Activated CD8-positive, alpha-beta memory T cell treated with anti-CD3 and anti-CD28 coated beads, Interleukin-2, amount 50 U/mL, for 24 hours (primary cell): ENCODE measurements at regions not wholly inside any gene's neighbourhood (a gene's known extent, or its start where the extent isn't known, plus 50 kb on each side); places are given as distances from the start of the nearest gene placed in this dataset.
A peak's percentile ranks its signal among the peaks of the same experiment; 100 is the strongest.
"Not testable (repeated sequence)": the region's sequence is repeated elsewhere in the genome, so short reads cannot be mapped to it uniquely, and the experiment has no call there.

Source experiments
- DNase-seq: peaks from one replicate; pipeline ENCODE4 v3.0.0-alpha.2; 2020; ENCODE audit errors: extremely low read depth

DNA sequence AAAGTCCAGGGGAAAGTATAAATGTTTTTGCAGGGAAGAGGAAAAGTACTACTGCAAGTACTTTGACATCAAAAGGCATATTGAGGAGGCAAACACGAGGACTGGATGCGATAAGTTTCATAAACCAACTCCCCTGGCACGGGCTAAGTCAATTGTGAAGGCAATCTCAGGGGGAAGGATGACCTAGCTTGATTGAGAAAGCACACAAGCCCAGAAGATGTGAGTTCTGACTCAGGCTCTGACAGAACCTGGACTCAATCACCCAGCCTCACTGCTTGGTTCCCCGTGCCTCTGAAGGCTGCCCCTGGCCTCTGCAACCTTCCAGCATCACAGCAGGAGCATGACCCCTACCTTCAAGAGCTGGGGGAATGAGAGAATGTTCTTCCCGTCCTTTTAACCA lies 93.2 kb upstream of the ZNF438 start:
- no peak for DNase-seq

DNA sequence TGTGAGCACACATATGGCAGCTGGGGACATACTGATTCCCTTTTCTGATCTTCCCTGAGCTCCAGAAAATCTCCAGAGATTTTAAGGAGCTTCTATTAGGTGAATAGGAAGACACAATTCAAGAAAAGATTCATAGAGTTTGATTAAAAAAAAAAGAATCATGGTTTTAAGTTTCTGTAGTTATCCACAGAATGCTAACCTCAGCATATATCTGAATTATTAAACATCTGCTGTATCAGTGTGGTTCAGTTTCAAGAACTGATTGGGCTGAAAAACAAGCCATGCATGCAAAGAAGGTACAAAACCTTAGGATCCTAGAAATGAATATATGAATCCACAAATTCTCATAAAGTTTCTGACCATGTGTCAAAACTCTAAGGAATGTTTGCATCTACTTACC lies 94.1 kb upstream of the ZNF438 start:
- no peak for DNase-seq

DNA sequence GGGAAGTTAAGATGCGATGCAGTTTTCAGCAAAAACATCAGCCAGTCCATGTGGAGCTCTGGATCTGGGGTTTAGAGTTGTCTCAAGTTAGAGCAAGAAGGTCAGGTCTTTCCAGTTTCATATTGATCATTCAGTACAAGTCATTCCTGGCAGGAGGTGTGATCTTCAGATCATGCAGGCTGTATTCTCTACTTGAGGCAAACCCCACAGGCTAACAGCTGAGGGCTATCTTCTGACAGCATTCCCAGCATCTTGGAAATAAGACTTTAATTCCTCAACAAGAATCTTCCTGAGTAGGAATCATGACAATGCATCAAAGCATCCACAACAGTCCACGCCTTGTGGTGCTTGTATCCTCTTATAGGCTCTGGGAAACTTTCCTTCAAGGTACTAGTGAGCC lies 94.9 kb upstream of the ZNF438 start:
- DNase-seq, result no peak

DNA sequence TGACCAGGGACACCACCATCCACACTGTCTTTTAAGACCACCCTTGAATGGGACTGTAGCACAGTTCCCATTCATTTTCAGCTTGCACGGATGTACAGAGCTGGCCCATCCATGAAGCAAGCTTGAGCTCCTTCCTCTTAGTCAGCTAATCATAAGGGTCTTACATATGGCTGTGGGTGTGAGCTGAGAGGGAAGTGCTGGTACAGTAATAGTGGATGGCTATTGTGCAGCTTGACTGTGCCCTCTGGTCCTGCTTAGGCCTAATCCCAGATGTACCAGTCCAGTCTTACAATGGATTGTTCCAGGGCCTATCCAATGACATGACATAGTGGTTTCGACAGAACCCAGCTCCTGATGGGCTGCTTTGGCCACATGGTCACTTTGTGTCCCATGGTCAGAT lies 96.9 kb upstream of the ZNF438 start:
- no peak for DNase-seq

DNA sequence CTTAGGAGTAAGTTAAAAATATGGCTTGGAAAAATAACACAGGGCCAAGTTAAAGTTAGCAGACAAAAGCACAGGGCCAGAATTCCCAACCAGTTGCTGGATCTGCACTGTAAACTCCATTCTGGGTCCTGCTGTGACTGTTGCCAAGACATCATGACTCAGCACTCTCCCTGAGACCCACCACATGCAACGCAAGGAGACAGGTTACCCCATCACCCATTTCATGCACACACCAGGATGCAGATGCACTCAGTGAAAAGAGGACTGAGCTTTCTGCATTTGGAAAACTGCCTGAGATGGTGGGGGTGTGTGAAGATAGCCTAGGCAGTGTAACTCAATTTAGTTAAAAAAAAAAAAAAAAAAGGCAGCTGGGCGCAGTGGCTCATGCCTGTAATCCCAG lies 97.6 kb upstream of the ZNF438 start:
- no peak for DNase-seq

DNA sequence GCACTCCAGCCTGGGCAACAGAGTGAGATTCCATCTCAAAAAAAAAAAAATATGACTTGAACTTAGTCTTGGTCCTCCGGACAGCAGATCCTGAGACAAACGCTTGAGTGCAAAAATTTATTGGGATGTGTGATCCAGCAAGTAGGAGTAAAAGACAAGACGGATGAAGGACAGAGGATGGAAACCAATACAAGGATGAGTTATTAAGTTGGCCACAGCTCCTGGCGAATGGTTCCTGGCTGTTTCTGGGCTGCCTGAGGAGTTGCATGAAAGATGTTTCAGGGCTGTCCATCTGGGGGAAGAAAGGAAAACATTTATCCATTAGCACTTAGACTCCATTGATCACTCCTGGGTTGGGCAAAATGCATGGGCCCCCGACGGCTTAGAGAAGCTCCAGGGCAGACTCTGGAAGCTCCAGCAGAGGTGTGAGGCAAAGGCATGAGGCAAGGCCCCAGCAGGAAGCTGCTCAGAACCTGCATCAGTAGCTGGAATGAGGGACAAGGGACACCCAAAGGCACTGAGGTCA lies 98.3 kb upstream of the ZNF438 start:
- no peak for DNase-seq

DNA sequence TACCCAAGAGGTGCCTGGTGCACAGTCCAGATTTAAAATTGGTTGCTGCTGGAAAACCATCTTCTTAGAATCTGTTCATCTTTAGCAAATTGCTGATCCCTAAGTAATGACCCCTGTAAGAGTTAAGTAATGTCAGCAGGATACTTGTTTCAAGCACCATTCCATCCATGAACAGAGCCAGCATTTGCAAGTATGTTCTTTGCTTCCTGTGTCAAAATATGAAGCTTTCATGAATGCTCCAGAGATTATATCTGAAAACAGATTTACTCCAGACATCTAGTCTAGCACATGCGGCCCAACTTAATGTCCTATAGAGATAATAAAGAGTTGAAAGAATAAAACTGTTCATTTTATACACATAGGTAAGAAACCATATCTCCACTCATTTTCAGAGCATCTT lies 98.7 kb upstream of the ZNF438 start:
- DNase-seq, result no peak

DNA sequence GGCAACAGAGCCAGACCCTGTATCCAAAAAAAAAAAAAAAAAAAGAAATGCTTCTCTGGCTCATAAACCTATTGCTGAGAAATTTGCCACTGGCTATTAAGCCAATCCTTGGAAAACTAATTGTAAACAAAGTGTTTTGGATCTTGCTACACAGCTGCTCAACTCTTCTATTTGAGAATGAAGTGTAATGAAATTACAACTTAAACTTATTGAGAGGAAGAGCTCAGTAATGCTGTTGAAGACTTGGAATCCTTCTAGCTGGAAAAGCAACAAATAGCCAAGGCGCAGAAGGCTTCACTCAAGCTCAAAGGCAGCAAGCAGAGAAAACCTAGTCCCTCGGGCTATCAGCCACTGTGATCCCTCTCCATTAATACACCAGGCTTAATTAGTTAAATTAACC lies 99.6 kb upstream of the ZNF438 start:
- DNase-seq, result no peak

DNA sequence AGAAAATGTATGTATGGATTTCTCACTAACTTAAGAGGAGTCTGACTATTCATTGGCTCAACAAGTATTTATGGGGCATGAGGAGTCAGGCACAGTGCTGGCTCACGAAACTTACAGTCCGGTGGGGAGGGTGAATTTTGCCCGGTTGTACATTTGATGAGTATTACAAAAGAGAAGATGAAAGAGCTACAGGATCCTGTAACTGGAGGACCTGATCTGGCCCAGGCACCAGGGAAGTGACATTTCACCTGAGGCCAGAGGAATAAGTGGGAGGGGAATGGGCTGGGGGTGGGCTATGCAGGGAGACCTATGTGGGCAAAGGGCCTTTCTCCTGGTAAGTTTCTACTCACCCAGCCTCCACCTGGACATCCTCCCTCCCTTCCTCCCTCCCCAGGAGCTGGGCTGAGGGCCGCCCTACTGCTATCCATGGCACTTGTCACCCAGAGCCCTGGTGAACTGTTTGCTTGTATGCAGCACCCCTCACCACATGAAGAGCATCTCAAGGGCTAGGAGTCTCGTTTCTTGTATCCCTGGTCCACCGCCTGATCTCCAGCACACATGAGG lies 101.1 kb upstream of the ZNF438 start:
- DNase-seq, result no peak

DNA sequence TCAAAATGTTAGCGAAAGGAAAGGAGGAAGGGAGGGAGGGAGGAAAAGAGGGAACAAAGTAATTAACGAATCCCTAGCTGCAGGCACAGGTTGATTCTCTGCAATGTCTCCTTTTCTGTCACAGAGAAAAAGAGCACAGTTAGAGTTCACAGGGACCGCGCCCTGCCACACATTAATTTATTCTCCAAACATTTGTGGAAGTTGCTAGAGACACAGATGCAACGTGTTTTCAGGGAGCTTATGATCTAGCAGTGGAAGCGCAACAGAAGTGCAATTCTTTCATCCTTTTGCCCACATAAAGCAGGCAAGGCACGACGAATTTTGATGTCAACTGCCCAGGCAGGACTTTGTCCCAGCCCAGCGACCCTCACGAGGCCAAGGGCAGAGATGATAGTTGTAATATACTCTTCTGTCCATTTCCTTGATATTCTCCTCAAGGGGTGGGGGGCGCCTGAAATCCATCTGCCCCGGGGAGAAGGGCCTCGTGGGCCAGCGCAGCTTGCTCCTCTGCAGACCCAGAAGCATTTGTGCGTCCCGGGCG lies 101.7 kb upstream of the ZNF438 start:
- no peak for DNase-seq

DNA sequence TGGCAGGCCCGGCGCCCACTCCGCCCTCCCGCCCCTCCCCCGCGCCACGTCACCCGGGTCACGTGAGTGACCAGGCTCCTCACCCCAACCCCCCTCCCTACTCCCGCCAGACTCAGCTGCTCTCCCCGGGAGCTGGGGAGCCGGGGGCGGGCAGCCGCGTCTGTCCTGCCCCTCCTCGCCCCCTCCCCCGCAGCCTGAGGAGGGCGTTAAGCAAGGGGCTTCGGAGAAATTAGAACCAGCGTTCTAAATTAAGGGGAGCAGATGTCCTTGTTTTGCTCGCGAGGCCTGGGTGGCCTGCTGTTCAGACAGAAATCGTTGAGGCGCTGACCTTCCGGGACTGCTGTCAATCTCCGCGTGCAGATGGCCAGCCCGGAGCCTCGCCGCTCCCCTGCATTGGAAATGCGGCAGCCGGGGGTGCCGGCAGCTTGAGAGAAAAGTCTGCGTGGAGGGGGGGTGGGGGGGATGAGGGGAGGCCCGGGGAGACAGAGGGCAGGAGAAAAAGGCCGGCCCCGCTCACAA lies 102.2 kb upstream of the ZNF438 start:
- DNase-seq, result peak; percentile 23

DNA sequence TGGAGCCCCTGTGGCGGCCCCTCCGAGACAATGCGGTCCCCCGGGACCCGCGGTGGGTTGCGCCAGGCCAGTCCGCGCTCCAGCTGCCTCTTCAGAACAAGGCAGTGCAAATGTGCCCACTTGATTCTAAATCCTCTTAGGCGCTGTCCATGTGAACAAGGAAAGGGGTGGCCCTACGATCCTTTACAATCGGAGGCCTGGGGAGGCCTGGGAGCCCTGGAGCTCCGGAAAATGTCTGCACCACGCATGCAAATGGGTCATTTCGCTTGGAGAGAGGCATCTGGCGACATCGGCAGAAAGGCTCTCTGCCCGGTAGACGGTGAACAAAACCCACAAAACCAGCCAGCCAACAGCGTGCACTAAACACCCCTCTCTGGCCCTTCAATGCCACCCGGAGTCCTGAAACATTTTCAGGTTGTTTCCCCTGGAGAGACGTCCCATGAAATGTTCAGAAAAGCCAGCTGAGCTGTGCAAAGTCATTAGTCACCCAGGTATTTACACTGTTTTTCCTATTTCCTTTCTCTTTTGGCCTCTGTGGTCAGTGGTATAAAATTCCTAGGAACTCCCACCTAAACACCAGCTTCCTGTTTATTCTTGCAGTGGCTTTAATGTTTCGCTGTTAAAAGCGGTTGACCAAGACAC lies 102.8 kb upstream of the ZNF438 start:
- no peak for DNase-seq

DNA sequence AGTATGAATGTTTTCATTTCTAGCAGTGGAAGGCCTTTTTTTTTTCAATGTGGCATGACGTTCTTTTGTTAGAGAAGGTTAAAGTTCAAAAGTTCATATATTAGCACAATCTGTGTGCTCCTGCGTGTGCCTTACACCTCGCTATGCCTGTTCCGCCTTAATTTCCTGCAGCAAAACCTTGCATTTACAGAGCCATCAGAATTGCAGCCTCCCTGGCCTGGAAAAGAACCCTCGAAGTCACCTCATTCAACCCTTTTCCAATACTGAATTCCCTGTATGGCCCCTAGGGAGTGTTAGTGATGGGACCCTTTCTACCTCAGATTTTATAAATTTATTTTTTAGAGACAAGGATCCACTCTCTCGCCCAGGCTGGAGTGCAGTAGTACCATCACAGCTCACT lies 103.5 kb upstream of the ZNF438 start:
- DNase-seq, result no peak

DNA sequence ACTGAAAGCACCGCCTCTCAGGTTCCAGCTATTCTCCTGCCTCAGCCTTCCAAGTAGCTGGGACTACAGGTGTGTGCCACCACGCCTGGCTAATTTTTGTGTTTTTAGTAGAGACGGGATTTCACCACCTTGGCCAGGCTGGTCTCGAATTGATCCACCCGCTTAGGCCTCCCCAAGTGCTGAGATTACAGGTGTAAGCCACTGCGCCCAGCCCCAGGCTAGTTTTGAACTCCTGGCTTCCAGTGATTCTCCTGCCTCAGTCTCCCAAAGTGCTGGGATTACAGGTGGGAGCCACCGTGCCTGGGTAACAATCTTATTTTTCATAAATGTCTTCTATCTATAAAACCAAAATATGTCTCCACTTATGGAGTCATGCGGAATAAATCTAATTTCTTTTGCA lies 104.1 kb upstream of the ZNF438 start:
- not testable (repeated sequence) for DNase-seq

DNA sequence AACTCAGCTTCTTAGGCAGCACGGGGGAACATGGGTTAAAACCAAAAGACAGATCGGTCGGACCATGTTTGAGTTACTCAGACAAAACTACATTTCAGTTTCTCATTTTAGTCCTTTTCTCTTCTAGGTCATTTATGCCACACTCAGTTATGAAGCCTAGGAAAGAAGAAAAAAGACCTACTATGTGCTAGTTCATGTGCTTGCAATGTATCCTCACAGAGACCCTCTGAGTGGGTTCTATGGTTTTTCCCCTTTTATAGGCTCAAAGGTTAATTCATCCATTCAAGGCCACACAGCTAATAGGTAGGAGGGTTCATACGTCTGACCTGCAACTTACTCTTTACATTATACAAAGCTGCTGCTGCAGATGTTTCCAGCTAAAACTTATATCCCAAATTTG lies 104.7 kb upstream of the ZNF438 start:
- DNase-seq, result no peak

DNA sequence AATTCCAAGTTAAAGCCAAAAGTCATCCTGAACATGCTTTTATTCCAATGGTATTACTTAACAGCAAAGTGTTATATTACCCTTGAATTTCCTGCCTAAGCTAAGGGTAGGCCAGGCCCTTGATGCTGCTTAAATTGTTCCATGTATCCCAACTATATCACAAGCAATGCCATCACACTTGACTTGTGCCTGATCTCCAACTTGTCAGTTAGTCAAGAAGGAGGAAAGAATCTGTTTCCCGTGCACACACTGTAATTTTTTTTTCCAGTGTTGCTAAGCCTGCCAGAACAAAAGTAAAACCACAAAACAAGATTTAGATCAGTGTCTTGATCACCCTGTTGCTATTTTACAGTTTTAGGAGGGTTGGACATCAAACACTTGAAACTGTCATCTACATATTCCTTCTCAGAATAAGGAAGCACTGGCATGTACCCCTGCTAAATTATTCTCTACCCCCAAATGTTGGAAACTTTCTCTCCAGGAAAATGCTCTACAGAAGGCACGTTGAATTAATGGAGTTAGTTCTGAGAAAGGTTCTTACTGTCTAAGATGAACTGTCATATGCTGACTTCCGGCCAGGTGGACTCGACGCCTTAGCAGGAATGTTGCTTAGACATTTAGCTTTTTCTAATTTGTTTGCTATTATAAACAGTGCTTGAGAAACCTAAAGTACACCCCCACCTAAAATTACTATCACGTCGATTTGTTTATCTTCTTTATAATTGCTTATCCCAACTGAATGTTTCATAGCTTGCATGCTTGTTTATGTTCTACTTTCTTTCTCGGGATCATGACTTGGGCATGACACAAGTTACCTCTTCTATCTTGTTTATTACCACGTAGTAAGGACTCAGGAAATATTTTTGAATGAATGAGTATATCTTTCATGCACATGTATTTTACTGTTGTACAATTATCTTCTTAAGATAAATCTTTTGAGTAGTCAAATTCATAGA lies 105.5 kb upstream of the ZNF438 start:
- no peak for DNase-seq

DNA sequence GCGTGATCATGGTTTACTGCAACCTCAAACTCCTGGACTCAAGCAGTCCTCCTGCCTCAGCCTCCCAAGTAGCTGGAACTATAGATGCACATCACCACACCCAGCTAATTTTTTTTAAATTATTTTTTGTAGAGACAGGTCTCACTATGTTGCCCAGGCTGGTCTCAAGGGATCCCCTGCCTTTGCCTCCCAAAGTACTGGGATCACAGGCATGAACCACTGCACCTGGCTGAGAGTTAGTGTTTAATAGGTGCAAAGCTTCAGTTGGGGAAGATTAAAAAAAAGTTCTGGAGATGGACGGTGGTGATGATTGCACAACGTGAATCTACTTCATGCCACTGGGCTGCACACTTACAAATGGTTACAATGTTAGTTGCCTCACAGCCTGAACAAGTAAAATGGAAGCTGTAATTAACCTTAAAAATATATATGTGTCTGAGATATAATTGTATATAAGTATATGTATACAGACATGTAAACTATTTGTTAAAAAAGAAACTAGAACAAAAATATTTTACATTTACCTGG lies 106.4 kb upstream of the ZNF438 start:
- DNase-seq, result no peak

DNA sequence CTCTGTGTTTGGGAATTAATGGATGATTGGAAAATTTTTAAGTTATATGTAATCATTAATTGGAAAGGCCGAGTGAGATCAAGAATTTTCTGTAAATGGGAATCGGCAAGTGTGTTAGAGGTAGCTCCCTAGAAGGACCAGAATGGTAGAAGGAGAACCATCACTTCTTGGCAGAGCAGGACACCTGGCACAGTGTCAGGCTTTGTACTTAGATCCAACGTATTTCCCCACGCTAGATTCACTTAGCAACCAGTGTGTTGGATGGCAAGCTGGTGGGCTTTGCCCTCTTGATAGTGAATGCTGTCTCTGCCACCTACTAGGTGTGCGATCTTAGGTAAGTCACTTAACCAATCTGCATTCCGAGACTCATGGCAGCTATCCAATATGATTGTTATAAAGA lies 107.8 kb upstream of the ZNF438 start:
- no peak for DNase-seq

DNA sequence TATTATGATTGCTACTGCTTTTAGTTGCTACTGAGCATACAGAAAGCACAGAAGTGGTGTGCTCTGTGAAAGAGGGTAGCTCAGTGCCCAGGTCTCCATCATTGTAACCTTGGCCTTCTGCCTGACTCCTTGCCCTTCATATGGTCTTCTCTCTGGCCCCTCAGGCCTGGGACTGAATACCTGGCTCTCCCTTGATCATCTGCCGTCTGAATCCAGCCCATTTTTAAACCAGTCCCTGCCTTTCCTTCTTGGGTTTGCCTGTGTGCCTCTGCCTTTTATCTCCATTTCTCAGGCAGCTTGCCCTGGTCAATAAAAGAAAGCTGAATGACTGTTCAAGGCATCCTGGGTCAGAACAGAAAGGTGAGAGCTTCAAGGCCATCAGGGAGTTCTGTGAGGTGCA lies 109.1 kb upstream of the ZNF438 start:
- DNase-seq, result no peak

DNA sequence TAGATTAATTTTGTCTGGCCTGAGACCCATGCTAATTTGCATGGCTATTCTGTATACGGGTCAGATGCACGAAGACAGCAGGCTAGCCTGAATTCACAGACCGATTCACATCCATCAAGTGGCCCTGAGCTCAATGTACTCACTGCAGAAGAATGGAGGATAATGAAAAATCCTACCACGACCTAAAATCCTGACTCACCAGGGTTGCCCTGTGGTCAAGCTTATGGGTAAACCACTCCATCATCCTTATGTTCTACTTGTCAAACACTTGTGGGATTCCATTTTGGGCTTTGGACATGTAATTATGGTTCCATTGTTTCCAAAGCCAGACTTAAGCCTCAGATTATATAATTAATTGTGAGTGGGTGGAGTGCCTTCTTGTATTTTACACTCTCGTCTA lies 110.4 kb upstream of the ZNF438 start:
- DNase-seq, result no peak

DNA sequence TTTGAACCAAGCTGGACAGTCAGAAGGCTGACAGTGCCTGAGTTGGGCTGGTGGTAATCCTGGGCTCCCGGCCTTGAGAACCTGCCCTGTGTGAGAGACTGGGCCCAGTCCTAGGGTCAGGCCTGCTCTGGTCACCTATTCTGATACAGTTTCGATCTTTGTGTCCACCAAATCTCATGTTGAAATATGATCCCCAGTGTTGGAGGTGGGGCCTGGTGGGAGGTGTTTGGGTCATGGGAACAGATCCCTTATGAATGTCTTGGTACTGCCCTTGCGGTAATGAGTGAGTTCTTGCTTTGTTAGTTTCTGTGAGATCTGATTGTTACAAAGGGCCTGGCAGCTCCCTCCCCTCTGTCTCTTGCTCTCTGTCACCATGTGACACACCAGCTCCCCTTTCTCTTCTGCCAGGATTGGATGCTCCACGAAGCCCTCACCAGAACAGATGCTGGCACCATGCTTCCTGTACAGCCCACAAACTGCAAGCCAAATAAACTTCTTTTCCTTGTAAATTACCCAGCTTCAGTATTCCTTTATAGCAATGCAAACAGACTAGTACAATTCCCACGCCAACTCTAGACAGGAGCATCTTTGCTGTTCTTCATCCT lies 111.8 kb upstream of the ZNF438 start:
- DNase-seq, result no peak

DNA sequence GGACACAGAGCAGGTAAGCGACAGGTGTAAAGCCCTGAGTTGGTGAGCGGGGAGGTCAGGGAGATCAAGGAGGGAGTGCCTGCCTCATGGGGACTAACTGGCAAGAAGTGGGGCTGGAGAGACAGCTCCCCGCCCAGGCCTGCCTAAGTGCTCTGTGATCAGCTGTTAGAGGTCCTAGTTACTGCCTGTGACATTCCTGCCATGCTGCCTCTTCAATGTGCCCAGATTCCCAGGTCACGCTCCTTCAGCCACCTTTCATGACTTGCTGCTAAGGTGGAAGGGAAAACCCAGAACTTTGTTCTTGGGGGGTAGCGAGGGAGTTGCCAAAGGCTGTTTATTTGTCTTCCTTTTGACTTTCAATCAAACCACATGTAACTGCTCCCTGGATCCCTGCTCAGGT lies 114.3 kb upstream of the ZNF438 start:
- DNase-seq, result no peak
